Brain microvascular endothelial cell (primary cell): ENCODE measurements at regions not wholly inside any gene's neighbourhood (a gene's known extent, or its start where the extent isn't known, plus 50 kb on each side); places are given as distances from the start of the nearest gene placed in this dataset.

ENCODE experiments used
- DNase-seq: peaks from one replicate; pipeline ENCODE4 v3.0.0-alpha.2; 2020
- H3K27ac ChIP-seq: fragments of 250-450 bp; sonication (Bioruptor Pico); 2 replicates; pipeline ENCODE4 v1.5.1; 2020; ENCODE audit warnings: mild to moderate bottlenecking, moderate library complexity
- H3K27me3 ChIP-seq: fragments of 250-450 bp; sonication (Bioruptor Pico); replicated peaks from 2 replicates; pipeline ENCODE4 v1.5.1; 2020; ENCODE audit warnings: mild to moderate bottlenecking
- H3K36me3 ChIP-seq: fragments of 250-450 bp; sonication (Bioruptor Pico); replicated peaks from 2 replicates; pipeline ENCODE4 v1.5.1; 2020; ENCODE audit warnings: mild to moderate bottlenecking
- H3K4me3 ChIP-seq: 2 replicates; pipeline ENCODE4 v1.5.1; 2011; ENCODE audit warnings: low read depth, mild to moderate bottlenecking, control low read depth, low read length, moderate library complexity
- in situ Hi-C: cut with HindIII; loops from 2 replicates; pipeline ENCODE4 v1.10.0; 2017; ENCODE audit warnings: low sequenced_read_pairs, low pct_ligation_motif_present
- TF ChIP-seq, protein P1 (sequence below): IDR thresholded peaks from 2 replicates; pipeline ENCODE4 v1.5.1; 2011; ENCODE audit warnings: low read depth, mild to moderate bottlenecking, moderate library complexity, low read length, control low read depth, inconsistent platforms; ENCODE audit errors: missing control alignments

DNA sequence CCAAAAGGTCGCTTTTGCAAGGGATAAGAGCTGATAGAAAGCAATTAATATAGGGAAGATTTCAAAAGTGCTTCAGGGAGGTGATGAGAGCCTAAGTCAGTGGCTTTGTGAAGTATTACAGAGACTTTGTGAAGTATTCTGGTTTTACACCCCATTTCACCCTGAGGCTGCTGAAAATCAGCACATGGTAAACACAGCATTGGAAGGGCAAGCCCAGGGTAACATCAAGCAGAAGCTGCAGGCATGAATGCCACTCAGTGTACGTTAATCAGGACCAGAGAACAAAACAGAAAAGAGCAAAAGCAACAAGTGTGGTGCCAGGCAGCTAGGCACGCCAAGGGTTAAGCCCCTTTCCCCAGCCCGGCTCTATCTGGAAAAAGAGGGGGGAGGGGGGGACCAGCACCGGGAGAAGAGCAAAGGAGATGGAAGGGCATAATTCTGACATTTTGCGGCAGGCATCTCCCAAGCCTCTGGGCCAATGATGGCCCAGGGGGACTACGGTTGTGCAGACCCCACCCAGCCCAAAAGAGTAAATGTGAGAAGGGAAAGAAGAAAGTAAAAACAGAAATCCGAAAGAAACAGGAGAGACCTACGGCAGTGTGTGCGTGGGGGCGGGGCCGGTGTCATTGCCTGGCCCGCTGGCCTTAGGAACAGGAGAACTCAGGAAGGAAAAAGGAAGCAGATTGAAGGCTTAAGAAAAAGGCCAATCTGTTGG is 58.9 kb downstream of the DHRS2 start:
- Histone ChIP-seq H3K36me3 (no peaks in the 10 kb centered on the region), H3K27ac (no peak overlapping the region), H3K27me3 (peaks cover 8% of the 10 kb centered on the region), H3K4me3 (no peak overlapping the region)
- in situ Hi-C loops, result no loop called here
- TF ChIP-seq, protein P1, sequence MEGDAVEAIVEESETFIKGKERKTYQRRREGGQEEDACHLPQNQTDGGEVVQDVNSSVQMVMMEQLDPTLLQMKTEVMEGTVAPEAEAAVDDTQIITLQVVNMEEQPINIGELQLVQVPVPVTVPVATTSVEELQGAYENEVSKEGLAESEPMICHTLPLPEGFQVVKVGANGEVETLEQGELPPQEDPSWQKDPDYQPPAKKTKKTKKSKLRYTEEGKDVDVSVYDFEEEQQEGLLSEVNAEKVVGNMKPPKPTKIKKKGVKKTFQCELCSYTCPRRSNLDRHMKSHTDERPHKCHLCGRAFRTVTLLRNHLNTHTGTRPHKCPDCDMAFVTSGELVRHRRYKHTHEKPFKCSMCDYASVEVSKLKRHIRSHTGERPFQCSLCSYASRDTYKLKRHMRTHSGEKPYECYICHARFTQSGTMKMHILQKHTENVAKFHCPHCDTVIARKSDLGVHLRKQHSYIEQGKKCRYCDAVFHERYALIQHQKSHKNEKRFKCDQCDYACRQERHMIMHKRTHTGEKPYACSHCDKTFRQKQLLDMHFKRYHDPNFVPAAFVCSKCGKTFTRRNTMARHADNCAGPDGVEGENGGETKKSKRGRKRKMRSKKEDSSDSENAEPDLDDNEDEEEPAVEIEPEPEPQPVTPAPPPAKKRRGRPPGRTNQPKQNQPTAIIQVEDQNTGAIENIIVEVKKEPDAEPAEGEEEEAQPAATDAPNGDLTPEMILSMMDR, result no peak
- DNase-seq, result no peak

DNA sequence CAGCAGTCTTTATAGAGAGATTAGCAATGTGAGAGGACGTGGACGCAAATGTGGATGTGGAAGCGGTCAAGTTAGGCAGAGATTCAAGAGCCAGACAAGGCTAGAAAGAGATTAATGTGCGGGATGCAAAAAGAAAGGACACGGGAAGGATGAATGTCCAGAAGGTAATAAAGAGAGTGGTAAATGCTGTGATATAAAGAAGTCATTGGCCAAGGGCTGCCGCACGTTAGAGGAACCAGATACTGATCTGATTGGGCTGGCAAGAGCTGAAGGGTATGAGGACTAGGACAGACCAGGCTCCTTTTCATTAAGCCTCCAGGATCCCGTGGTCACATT is 59.5 kb downstream of the DHRS2 start:
- H3K27me3 ChIP-seq, result peaks cover 8% of the 10 kb centered on the region
- no peaks in the 10 kb centered on the region for H3K36me3 ChIP-seq
- in situ Hi-C loops, result no loop called here
- DNase-seq, result no peak
- TF ChIP-seq, protein P1, result no peak
- H3K4me3 ChIP-seq, result no peak overlapping the region
- H3K27ac ChIP-seq, result no peak overlapping the region

DNA sequence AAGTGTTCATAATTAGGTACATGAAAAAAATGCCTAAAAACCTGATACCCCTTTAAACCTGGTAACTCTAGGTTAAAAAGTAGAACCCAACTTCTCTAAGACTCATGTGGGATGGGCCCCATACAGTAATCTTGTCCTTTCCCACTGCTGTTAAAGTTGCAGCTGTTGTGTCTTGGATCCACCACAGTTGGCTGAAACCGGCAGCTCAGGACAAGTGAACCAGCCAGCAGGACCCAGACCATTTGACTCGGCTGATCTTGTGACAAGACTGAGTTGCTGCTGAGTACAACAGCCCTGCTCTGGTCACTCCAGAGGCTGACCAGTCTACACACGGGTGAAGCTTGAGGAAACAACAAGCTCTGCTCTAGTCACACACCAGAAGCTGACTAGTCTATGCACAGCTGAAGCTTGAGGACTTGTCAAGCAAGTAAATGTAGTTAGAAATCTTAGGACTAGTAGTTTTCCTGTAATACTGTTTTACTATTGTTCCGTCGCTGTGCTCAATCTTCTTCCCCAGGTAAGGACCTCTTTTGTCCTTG is 60.6 kb downstream of the DHRS2 start:
- TF ChIP-seq, protein P1, result no peak
- Histone ChIP-seq H3K4me3 (no peak overlapping the region), H3K36me3 (no peaks in the 10 kb centered on the region), H3K27me3 (peaks cover 8% of the 10 kb centered on the region), H3K27ac (no peak overlapping the region)
- no peak for DNase-seq
- in situ Hi-C loops, result no loop called here

DNA sequence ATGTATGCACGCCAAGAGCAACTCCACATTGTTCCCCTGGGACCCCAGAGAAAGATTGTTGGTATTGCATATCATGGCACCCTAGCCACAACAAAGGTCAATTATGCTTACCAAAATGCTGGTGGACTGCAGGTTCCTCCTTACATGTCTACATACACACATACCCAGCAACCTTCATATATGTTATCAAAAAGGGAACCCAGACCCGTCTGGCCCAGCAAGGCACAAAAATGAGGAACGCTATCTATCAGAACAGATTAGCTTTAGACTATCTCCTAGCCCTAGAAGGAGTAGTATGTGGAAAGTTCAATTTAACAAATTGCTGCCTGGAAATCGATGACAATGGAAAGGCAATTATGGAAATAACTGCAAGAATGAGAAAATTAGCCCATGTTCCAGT is 61.5 kb downstream of the DHRS2 start:
- TF ChIP-seq, protein P1, result no peak
- DNase-seq, result no peak
- Histone ChIP-seq H3K4me3 (no peak overlapping the region), H3K27ac (no peak overlapping the region), H3K27me3 (peaks cover 8% of the 10 kb centered on the region), H3K36me3 (no peaks in the 10 kb centered on the region)
- in situ Hi-C loops, result no loop called here

DNA sequence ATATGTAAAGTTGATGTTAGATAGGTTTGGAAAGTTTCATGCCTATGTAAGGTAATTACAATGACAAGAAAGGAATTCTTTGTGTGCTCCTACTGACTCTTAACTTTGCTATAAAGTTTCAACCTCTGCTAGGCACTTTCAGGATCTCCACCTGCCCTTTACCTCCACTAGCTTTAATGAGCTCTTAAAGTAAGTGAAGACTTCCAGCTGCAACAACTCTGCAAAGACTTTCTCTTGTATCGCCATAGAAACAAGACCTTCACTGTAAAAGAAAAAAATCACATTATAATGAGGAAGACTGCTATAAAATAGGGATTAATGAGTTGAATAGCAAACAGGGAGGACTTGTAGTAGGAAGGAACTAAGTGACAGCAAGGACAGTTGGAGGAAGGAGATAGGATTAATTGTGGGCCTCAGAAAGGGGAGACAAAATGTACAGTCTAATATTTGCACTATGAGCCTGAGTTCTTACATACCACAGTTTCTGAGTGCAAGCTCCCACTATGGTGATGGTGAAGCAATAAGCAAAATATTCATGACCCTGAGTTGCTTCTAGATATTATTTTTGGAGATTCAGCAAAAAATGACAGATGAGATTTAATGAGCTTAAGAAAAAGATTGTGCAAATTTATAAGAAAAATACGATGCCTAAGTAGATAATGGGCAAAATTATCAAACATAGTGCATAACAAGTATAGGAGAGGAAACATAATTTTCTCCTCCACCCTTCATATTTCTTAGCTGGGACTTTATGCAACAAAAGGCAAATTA is 66.7 kb downstream of the DHRS2 start:
- no peak overlapping the region for H3K4me3 ChIP-seq
- no peaks in the 10 kb centered on the region for H3K36me3 ChIP-seq
- TF ChIP-seq, protein P1, result no peak
- no peak for DNase-seq
- no peaks in the 10 kb centered on the region for H3K27me3 ChIP-seq
- H3K27ac ChIP-seq, result no peak overlapping the region
- in situ Hi-C loops, result no loop called here
